ENCODE measurements at regions not wholly inside any gene's neighbourhood (a gene's known extent, or its start where the extent isn't known, plus 50 kb on each side); places are given as distances from the start of the nearest gene placed in this dataset.

DNA sequence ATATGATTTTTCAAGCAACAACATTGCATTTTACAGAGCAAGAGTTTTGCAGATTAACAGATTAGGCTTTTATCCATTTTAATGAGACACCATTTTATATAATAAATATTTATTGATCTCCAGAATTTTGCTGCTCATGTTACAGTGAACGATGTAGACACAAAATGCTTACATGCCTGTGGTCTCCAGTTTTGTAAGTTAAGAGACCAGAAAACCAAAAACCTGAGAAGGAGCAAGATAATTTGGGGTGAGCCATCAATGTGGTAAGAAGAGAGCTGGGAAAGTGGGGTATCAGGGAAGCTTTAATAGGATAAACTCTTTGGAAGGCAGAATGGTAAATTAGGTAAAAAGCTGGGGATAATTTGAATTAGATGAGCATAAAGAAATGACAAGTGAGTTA, 2100.5 kb upstream of the PCDH20 start:
- FAIRE-seq, result no peak

DNA sequence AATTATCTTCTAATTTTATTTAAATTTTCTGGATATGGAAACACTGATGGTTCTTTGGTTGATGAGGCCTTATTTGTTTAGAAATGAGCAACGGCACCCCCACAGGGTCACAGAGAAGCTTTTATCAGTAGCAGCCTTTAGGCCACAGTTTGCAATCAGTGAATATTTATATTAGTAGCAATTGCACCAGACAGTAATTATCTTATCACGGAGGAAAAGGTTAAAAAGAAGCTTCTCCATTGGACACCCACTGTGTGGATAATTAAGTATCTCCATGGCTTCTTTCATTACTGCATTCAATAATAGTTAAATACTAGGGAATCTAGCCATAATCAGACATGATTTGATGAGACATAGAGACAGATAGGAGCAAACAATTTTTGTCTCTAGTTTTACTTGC, 2099.2 kb upstream of the PCDH20 start:
- TF ChIP-seq, protein P1, sequence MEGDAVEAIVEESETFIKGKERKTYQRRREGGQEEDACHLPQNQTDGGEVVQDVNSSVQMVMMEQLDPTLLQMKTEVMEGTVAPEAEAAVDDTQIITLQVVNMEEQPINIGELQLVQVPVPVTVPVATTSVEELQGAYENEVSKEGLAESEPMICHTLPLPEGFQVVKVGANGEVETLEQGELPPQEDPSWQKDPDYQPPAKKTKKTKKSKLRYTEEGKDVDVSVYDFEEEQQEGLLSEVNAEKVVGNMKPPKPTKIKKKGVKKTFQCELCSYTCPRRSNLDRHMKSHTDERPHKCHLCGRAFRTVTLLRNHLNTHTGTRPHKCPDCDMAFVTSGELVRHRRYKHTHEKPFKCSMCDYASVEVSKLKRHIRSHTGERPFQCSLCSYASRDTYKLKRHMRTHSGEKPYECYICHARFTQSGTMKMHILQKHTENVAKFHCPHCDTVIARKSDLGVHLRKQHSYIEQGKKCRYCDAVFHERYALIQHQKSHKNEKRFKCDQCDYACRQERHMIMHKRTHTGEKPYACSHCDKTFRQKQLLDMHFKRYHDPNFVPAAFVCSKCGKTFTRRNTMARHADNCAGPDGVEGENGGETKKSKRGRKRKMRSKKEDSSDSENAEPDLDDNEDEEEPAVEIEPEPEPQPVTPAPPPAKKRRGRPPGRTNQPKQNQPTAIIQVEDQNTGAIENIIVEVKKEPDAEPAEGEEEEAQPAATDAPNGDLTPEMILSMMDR (IDR thresholded peaks at IDR 0.05; ENCODE audit: insufficient read depth, missing control alignments), result no peak
- DNase-seq (ENCODE audit: insufficient read length, low spot score) (no peak), FAIRE-seq (no peak)

More for the DNA sequence above, 2100.5 kb upstream of the PCDH20 start:
- no peak for DNase-seq (ENCODE audit: insufficient read length, low spot score)
- TF ChIP-seq, protein P1 (IDR thresholded peaks at IDR 0.05; ENCODE audit: insufficient read depth, missing control alignments), result no peak

DNA sequence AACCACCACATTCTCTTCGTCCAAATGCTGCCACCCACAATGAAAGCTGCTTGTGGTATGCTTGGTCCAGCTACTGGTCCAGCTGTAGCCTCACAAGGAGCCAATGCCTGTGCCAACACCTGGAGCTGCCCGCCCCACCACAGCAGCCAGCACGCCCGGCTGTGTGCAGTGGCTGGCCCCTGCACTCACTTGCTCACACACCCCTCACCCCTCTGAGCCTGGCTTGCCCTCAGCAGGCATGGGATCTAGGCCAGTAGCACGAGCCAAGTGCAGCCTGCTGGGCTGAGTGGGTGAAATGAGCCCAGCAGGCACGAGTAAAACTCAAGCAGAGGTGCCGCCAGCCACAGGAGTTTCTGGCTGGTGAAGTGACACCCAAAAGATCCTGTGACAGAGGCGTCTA, 2096.4 kb upstream of the PCDH20 start:
- FAIRE-seq, result no peak

DNA sequence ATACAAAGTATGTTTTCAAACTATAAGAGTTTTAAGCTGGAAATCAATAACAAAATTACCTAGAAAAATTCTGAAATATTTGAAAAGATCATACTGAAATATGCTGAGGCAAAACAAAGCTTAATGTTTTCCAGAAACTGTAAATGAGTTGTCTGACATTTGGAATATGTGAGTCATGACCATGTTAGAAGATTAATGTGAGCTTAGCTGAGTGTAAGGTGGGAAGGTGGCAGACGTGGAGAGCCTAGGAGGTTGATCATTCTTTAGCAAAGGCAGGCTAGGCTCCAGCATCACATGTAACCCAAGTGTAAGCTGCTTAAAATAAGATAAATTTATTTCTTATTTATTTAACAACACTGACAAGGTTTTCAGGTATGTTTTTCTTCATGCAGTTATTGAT, 2086.1 kb upstream of the PCDH20 start:
- no peak for FAIRE-seq
- DNase-seq (ENCODE audit: insufficient read length, low spot score), result no peak
- TF ChIP-seq, protein P1 (IDR thresholded peaks at IDR 0.05; ENCODE audit: insufficient read depth, missing control alignments), result no peak

More for the DNA sequence above, 2096.4 kb upstream of the PCDH20 start:
- DNase-seq (ENCODE audit: insufficient read length, low spot score), result no peak
- TF ChIP-seq, protein P1 (IDR thresholded peaks at IDR 0.05; ENCODE audit: insufficient read depth, missing control alignments), result no peak

DNA sequence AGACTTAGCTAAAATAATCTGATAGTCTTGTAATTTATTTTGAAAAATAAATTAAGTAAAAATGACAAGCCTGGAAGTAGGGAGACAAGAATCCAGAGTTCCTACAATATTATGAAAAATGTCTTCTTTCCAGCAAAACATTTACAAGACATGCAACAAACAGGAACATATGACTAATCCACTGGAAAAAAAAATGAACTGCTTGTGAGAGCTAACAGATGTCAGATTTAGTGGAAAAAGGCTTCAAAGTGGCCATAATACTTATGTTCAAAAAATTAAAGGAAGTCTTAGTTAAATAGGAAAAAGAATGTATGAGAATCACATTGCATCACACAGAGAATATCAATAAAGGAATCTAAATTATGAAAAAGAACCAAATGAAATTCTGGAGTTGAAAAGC, 2082.0 kb upstream of the PCDH20 start:
- FAIRE-seq, result no peak
- TF ChIP-seq, protein P1 (IDR thresholded peaks at IDR 0.05; ENCODE audit: insufficient read depth, missing control alignments), result no peak
- no peak for DNase-seq (ENCODE audit: insufficient read length, low spot score)

DNA sequence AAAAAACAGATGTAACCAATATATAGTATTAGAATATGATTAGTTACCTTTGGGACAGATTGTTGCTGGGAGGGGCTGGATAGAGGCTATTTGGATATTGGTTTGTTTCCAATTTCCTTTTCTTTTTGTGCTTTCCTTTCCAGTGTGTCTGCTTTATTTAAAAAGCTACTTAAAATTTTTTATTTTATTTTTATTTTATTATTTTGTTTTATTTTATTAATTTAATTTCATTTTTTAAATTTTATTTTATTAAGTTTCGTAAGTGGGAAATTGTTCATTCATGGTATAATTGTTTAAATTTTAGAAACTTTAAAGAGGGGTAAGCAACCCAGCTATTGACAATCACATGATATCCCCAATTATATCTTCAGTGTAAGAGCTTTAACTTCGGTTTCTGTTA, 2077.0 kb upstream of the PCDH20 start:
- DNase-seq (ENCODE audit: insufficient read length, low spot score) (no peak), FAIRE-seq (no peak)
- TF ChIP-seq, protein P1 (IDR thresholded peaks at IDR 0.05; ENCODE audit: insufficient read depth, missing control alignments), result no peak

DNA sequence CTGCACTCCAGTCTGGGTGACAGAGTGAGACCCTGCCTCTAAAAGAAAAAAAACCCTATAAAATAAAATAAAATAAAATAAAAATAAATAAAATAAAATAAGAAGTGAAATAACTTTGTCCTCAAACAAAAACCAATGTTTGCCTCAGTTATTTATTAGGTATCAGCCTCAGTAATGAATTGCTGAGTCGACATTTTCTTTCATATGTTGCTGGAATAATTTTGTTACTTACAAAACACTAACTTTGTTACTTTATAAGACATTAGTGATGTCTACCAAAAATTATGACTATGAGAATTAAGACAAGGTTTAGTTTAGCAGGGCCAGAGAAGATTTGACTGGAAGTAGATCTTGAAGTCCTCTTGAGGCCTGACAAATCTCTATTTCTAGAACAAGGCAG, 2074.5 kb upstream of the PCDH20 start:
- TF ChIP-seq, protein P1 (IDR thresholded peaks at IDR 0.05; ENCODE audit: insufficient read depth, missing control alignments), result no peak
- no peak for FAIRE-seq
- no peak for DNase-seq (ENCODE audit: insufficient read length, low spot score)
